Left ventricle myocardium inferior (tissue), 1 donor: ENCODE measurements at regions not wholly inside any gene's neighbourhood (a gene's known extent, or its start where the extent isn't known, plus 50 kb on each side); places are given as distances from the start of the nearest gene placed in this dataset.

Experiments used
- DNase-seq: peaks from one replicate; pipeline ENCODE4 v3.0.0-alpha.2; 2020
- H3K27ac ChIP-seq: fragments of 200-600 bp; replicated peaks from 2 replicates; pipeline ENCODE4 v1.8.0; 2021
- H3K27me3 ChIP-seq: fragments of 200-600 bp; 2 replicates; pipeline ENCODE4 v1.8.0; 2021; ENCODE audit warnings: low read depth
- H3K36me3 ChIP-seq: fragments of 200-600 bp; 2 replicates; pipeline ENCODE4 v1.8.0; 2021
- H3K4me1 ChIP-seq: fragments of 200-600 bp; 2 replicates; pipeline ENCODE4 v1.8.0; 2021
- H3K4me3 ChIP-seq: fragments of 200-600 bp; 2 replicates; pipeline ENCODE4 v1.8.0; 2021; ENCODE audit warnings: mild to moderate bottlenecking, moderate library complexity
- H3K9me3 ChIP-seq: fragments of 200-600 bp; replicated peaks from 2 replicates; pipeline ENCODE4 v1.8.0; 2021
- intact Hi-C: fragments of 100-400 bp; cut with micrococcal nuclease; formaldehyde crosslinking; loops from one replicate; pipeline ENCODE4 v1.11.0; 2022
- TF ChIP-seq, protein P1 (sequence below): fragments of 200-600 bp; IDR thresholded peaks from 2 replicates; pipeline ENCODE4 v1.8.0; 2021; ENCODE audit warnings: antibody characterized with exemption, mild to moderate bottlenecking, borderline replicate concordance
- donor health status: DM: no; HTN: yes; CAD: no; lungs with severe emphysema.

DNA sequence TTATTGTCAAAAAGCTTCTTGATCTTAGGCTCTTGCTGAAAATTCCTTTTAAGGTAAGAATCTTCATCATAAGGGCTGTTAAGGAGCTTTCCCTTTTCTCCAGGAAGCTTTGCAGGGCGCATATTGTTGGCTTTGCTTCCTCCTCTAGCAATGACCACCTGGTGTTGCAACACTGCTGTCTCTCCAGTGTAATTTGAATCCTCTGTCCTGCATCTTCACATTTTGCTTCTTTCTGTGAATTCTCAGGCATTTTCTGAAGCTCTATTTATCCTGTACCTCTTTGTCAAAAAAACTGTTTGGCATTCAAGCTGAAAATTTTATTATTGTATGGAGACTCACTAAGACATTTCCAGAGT, 533.1 kb upstream of the CHAC2 start:
- no peak overlapping the region for H3K4me3 ChIP-seq
- H3K9me3 ChIP-seq, result no peaks in the 10 kb centered on the region
- no peaks in the 10 kb centered on the region for H3K36me3 ChIP-seq
- TF ChIP-seq, protein P1, sequence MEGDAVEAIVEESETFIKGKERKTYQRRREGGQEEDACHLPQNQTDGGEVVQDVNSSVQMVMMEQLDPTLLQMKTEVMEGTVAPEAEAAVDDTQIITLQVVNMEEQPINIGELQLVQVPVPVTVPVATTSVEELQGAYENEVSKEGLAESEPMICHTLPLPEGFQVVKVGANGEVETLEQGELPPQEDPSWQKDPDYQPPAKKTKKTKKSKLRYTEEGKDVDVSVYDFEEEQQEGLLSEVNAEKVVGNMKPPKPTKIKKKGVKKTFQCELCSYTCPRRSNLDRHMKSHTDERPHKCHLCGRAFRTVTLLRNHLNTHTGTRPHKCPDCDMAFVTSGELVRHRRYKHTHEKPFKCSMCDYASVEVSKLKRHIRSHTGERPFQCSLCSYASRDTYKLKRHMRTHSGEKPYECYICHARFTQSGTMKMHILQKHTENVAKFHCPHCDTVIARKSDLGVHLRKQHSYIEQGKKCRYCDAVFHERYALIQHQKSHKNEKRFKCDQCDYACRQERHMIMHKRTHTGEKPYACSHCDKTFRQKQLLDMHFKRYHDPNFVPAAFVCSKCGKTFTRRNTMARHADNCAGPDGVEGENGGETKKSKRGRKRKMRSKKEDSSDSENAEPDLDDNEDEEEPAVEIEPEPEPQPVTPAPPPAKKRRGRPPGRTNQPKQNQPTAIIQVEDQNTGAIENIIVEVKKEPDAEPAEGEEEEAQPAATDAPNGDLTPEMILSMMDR, result no peak
- intact Hi-C loops, result no loop called here
- no peak overlapping the region for H3K27ac ChIP-seq
- DNase-seq, result no peak
- H3K27me3 ChIP-seq, result no peaks in the 10 kb centered on the region
- no peaks in the 10 kb centered on the region for H3K4me1 ChIP-seq

DNA sequence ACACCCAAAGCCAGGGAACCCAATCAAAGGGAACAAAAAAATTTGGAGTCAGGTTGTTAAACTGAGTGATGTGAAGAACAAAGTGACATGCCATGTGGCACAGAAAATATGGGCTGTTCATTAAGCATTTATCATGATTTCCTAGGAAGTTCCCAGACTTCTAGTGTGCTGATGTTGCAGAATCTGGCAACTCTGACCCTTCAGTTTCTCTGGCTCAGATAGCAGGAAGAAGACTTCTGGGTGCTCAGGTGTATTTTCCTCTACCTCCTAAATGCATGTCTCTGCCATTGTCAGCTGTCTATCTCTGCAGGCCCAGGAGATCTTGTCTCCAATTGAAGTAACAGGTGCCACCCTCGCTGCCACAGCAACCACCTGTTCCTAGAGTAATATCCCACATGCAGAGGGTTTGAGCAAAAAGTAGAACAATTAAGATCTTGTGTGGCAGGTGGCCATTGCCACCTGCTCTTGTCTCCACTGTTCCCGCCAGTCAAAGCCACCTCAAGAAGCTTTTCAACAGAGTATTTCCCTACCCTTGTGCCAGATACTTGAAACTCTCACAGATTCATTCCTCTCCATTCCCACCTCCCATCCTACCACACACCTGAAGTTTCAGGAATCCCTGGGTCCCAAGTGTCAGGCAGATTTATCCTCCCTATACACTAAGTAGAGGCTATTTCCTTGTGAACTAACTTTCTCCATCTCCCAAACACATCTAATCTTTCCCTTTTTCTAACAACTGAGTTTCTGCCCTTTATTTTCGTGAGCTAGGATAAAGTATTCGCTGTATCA, 533.7 kb upstream of the CHAC2 start:
- H3K9me3 ChIP-seq, result no peaks in the 10 kb centered on the region
- DNase-seq, result no peak
- intact Hi-C loops, result no loop called here
- H3K4me3 ChIP-seq, result no peak overlapping the region
- no peaks in the 10 kb centered on the region for H3K4me1 ChIP-seq
- TF ChIP-seq, protein P1, result no peak
- H3K27ac ChIP-seq, result no peak overlapping the region
- no peaks in the 10 kb centered on the region for H3K36me3 ChIP-seq
- no peaks in the 10 kb centered on the region for H3K27me3 ChIP-seq

DNA sequence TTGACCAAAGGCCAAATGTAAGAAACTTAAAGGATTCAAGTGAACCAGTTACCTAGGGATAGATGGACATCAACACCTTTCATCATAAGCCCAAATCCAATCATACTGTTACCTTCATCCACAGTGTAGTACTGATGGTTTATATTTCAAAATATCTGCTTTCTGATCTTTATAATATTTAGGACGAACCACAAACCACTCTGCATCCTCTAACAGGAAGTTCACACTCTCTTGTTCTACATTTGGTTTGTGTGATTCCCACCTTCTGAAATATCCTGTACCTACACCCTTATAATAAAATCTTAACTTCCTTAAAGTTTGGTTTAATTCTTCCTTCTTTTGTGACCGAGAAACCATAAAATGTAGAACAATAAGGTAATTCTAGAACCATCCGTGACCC, 535.7 kb upstream of the CHAC2 start:
- no peak overlapping the region for H3K4me3 ChIP-seq
- intact Hi-C loops, result no loop called here
- TF ChIP-seq, protein P1, result no peak

DNA sequence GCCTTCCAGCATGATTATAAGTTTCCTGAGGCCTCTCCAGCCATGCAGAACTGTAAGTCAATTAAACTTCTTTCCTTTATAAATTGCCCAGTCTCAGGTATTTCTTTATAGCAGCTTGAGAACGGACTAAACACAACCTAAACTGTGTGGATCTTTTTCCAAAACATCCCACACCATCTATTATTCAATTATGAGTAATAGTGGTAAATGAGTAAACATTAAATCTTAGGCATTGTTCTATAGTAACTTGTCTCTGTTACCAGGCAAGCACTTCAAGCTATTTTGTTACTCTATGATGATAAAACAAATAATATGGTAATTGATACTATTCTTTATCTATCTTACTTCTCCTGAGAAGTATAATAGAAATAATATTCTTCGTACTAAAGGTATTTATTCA, 536.9 kb upstream of the CHAC2 start:
- no peaks in the 10 kb centered on the region for H3K27me3 ChIP-seq
- no peak for DNase-seq
- intact Hi-C loops, result no loop called here
- TF ChIP-seq, protein P1, result no peak
- no peaks in the 10 kb centered on the region for H3K9me3 ChIP-seq
- H3K4me1 ChIP-seq, result no peaks in the 10 kb centered on the region
- no peak overlapping the region for H3K4me3 ChIP-seq
- H3K36me3 ChIP-seq, result no peaks in the 10 kb centered on the region
- H3K27ac ChIP-seq, result no peak overlapping the region

More for the DNA sequence above, 535.7 kb upstream of the CHAC2 start:
- no peaks in the 10 kb centered on the region for H3K36me3 ChIP-seq
- H3K9me3 ChIP-seq, result no peaks in the 10 kb centered on the region
- H3K27ac ChIP-seq, result no peak overlapping the region
- H3K4me1 ChIP-seq, result no peaks in the 10 kb centered on the region
- no peaks in the 10 kb centered on the region for H3K27me3 ChIP-seq
- DNase-seq, result no peak

DNA sequence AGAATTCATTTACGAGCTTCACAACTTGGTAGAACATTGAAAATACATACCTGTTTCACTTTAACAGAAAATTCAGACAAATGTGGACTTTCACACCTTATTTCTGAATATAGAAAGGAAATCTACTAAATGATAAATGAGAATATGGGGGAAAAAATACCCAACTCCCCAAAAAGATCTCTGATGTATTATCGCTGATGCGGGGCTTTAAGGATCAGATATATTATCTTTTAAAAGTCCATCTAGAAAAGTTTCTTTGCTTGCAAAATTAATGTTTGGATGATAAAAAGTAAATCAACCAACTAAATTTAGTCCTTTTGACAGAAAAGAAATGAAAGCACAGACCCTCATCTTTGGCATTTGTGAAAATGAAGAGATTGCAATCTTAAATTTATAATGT, 540.1 kb upstream of the CHAC2 start:
- Histone ChIP-seq H3K27ac (no peak overlapping the region), H3K4me3 (no peak overlapping the region), H3K4me1 (no peaks in the 10 kb centered on the region), H3K27me3 (no peaks in the 10 kb centered on the region), H3K9me3 (no peaks in the 10 kb centered on the region), H3K36me3 (no peaks in the 10 kb centered on the region)
- intact Hi-C loops, result no loop called here
- TF ChIP-seq, protein P1, result no peak
- DNase-seq, result no peak
